HepG2 (cell line): ENCODE measurements at regions not wholly inside any gene's neighbourhood (a gene's known extent, or its start where the extent isn't known, plus 50 kb on each side); places are given as distances from the start of the nearest gene placed in this dataset.

Experiments
- CREB3 ChIP-seq: sonication (generic); formaldehyde crosslinking; IDR thresholded peaks from 2 replicates; pipeline ENCODE4 v1.5.0; 2020; ENCODE audit warnings: missing genetic modification reagents
- KDM4B ChIP-seq: sonication (generic); formaldehyde crosslinking; IDR thresholded peaks from 2 replicates; pipeline ENCODE4 v1.4.0; 2020; ENCODE audit warnings: missing genetic modification reagents
- RNF219 ChIP-seq: sonication (generic); formaldehyde crosslinking; IDR thresholded peaks from 2 replicates; pipeline ENCODE4 v1.5.0; 2020; ENCODE audit warnings: mild to moderate bottlenecking, missing genetic modification reagents
- ZNF274 ChIP-seq: sonication (generic); formaldehyde crosslinking; IDR thresholded peaks from 2 replicates; pipeline ENCODE4 v1.5.1; 2020; ENCODE audit warnings: mild to moderate bottlenecking, missing genetic modification reagents

- TF ChIP-seq CREB3 (CRISPR knock-in tag) (no peak), KDM4B (CRISPR knock-in tag) (no peak), RNF219 (CRISPR knock-in tag) (no peak), ZNF274 (CRISPR knock-in tag) (no peak)
Observed at GRCh38 chr2:167863377-167863776, 384.0 kb downstream of the STK39 start.
